WTC11 (cell line): ENCODE measurements at regions not wholly inside any gene's neighbourhood (a gene's known extent, or its start where the extent isn't known, plus 50 kb on each side); places are given as distances from the start of the nearest gene placed in this dataset.

Source experiments
- ATAC-seq: fragments of 200-7000 bp; cut with Tn5 transposase; 2 replicates; pipeline ENCODE4 v1.10.0; 2021; ENCODE audit warnings: mild to moderate bottlenecking, moderate library complexity
- CTCF ChIA-PET: fragments of 300-600 bp; sonication (Branson Sonifier 250); formaldehyde crosslinking; loops from one replicate; lab custom pipeline; 2021; ENCODE audit warnings: antibody characterized with exemption; lab: Charles Lee
- POLR2A ChIA-PET: fragments of 350-600 bp; sonication (Branson Sonifier 250); formaldehyde crosslinking; loops from one replicate; lab custom pipeline; 2021; ENCODE audit warnings: antibody characterized with exemption; lab: Charles Lee
- DNase-seq: peaks from one replicate; pipeline ENCODE4 v3.0.0; 2021; ENCODE audit warnings: low spot score
- H3K27ac Mint-ChIP-seq: 2 replicates; pipeline ENCODE4 v1.8.0; 2021; ENCODE audit warnings: mixed read lengths
- H3K27me3 Mint-ChIP-seq: 2 replicates; pipeline ENCODE4 v1.8.0; 2021; ENCODE audit warnings: low read depth, mild to moderate bottlenecking, moderate library complexity, mixed read lengths
- H3K36me3 Mint-ChIP-seq: 2 replicates; pipeline ENCODE4 v1.8.0; 2021; ENCODE audit warnings: mixed read lengths
- H3K4me1 Mint-ChIP-seq: 2 replicates; pipeline ENCODE4 v1.8.0; 2022; ENCODE audit warnings: mixed read lengths
- H3K4me3 Mint-ChIP-seq: 2 replicates; pipeline ENCODE4 v1.8.0; 2021; ENCODE audit warnings: mild to moderate bottlenecking, moderate library complexity, mixed read lengths
- H3K9me3 Mint-ChIP-seq: 2 replicates; pipeline ENCODE4 v1.8.0; 2021; ENCODE audit warnings: mixed read lengths
- GRHL2 ChIP-seq: fragments of 250-450 bp; sonication (Bioruptor Pico); IDR thresholded peaks from 2 replicates; pipeline ENCODE4 v1.8.0; 2022; ENCODE audit warnings: mild to moderate bottlenecking, moderate library complexity; ENCODE audit not compliant: insufficient replicate concordance, severe bottlenecking
- MXD4 ChIP-seq: fragments of 250-450 bp; sonication (Bioruptor Pico); IDR thresholded peaks from 2 replicates; pipeline ENCODE4 v1.8.0; 2021; ENCODE audit warnings: mild to moderate bottlenecking, moderate library complexity, borderline replicate concordance
- MYBL2 ChIP-seq: sonication (generic); formaldehyde crosslinking; IDR thresholded peaks from 2 replicates; pipeline ENCODE4 v1.8.1; 2023; ENCODE audit warnings: mild to moderate bottlenecking, moderate library complexity, missing genetic modification reagents
- NFE2L1 ChIP-seq: sonication (generic); formaldehyde crosslinking; IDR thresholded peaks from 2 replicates; pipeline ENCODE4 v1.8.1; 2023; ENCODE audit warnings: missing genetic modification reagents
- PRRX2 ChIP-seq: fragments of 250-450 bp; sonication (Bioruptor Pico); IDR thresholded peaks from 2 replicates; pipeline ENCODE4 v1.8.0; 2021; ENCODE audit warnings: mild to moderate bottlenecking
- TCF7 ChIP-seq: sonication (generic); formaldehyde crosslinking; IDR thresholded peaks from 2 replicates; pipeline ENCODE4 v1.8.0; 2022; ENCODE audit warnings: mild to moderate bottlenecking, low read depth, missing genetic modification reagents, moderate library complexity
- ZNF138 ChIP-seq: sonication (generic); formaldehyde crosslinking; conservative IDR thresholded peaks from 2 replicates; pipeline ENCODE4 v1.8.1; 2022; ENCODE audit warnings: mild to moderate bottlenecking, moderate library complexity, missing genetic modification reagents
- ZNF423 ChIP-seq: fragments of 250-450 bp; sonication (Bioruptor Pico); IDR thresholded peaks from 2 replicates; pipeline ENCODE4 v2.1.2; 2022; ENCODE audit warnings: mild to moderate bottlenecking, moderate library complexity
- TF ChIP-seq, protein P1 (sequence below): sonication (generic); formaldehyde crosslinking; IDR thresholded peaks from 2 replicates; pipeline ENCODE4 v1.8.0; 2022; ENCODE audit warnings: missing genetic modification reagents
- TF ChIP-seq, protein P2 (sequence below): sonication (generic); formaldehyde crosslinking; IDR thresholded peaks from 2 replicates; pipeline ENCODE4 v1.8.0; 2022; ENCODE audit warnings: mild to moderate bottlenecking, missing genetic modification reagents
- TF ChIP-seq, protein P3 (sequence below): fragments of 250-450 bp; sonication (Bioruptor Pico); IDR thresholded peaks from 2 replicates; pipeline ENCODE4 v2.1.2; 2022; ENCODE audit warnings: mild to moderate bottlenecking, moderate library complexity
- TF ChIP-seq, protein P4 (sequence below): fragments of 250-450 bp; sonication (Bioruptor Pico); conservative IDR thresholded peaks from 2 replicates; pipeline ENCODE4 v1.9.0; 2021; ENCODE audit warnings: mild to moderate bottlenecking
- TF ChIP-seq, protein P5 (sequence below): sonication (generic); formaldehyde crosslinking; conservative IDR thresholded peaks from 2 replicates; pipeline ENCODE4 v1.8.1; 2022; ENCODE audit warnings: mild to moderate bottlenecking, missing genetic modification reagents
- TF ChIP-seq, protein P6 (sequence below): sonication (generic); formaldehyde crosslinking; IDR thresholded peaks from 2 replicates; pipeline ENCODE4 v1.8.1; 2023; ENCODE audit warnings: mild to moderate bottlenecking, missing genetic modification reagents
- TF ChIP-seq, protein P7 (sequence below): sonication (generic); formaldehyde crosslinking; IDR thresholded peaks from 2 replicates; pipeline ENCODE4 v1.8.1; 2023; ENCODE audit warnings: mild to moderate bottlenecking, missing genetic modification reagents
- TF ChIP-seq, protein P8 (sequence below): sonication (generic); formaldehyde crosslinking; IDR thresholded peaks from 2 replicates; pipeline ENCODE4 v1.8.0; 2022; ENCODE audit warnings: mild to moderate bottlenecking, missing genetic modification reagents

DNA sequence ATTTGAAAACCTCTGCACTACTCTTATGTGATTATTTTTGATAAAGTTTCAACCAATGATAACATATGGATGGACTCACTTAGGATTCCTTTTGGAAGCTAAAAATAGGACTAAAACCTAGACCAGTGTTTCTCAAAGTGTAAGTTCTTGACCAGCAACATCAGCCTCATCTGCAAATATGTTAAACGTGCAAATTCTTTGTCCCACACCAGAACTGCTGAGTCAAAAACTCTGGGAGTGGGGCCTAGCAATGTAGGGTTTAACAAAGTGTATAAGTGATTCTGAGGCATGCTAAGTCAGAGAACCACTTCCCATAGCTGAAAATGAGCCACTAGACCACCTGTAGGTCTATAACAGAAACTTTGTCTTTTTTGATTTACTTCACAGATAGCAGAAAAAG, 1247.2 kb upstream of the PIK3C3 start (continued):
- TF ChIP-seq, protein P1, sequence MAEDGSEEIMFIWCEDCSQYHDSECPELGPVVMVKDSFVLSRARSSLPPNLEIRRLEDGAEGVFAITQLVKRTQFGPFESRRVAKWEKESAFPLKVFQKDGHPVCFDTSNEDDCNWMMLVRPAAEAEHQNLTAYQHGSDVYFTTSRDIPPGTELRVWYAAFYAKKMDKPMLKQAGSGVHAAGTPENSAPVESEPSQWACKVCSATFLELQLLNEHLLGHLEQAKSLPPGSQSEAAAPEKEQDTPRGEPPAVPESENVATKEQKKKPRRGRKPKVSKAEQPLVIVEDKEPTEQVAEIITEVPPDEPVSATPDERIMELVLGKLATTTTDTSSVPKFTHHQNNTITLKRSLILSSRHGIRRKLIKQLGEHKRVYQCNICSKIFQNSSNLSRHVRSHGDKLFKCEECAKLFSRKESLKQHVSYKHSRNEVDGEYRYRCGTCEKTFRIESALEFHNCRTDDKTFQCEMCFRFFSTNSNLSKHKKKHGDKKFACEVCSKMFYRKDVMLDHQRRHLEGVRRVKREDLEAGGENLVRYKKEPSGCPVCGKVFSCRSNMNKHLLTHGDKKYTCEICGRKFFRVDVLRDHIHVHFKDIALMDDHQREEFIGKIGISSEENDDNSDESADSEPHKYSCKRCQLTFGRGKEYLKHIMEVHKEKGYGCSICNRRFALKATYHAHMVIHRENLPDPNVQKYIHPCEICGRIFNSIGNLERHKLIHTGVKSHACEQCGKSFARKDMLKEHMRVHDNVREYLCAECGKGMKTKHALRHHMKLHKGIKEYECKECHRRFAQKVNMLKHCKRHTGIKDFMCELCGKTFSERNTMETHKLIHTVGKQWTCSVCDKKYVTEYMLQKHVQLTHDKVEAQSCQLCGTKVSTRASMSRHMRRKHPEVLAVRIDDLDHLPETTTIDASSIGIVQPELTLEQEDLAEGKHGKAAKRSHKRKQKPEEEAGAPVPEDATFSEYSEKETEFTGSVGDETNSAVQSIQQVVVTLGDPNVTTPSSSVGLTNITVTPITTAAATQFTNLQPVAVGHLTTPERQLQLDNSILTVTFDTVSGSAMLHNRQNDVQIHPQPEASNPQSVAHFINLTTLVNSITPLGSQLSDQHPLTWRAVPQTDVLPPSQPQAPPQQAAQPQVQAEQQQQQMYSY (CRISPR knock-in tag): no peak
- TF ChIP-seq, protein P2, sequence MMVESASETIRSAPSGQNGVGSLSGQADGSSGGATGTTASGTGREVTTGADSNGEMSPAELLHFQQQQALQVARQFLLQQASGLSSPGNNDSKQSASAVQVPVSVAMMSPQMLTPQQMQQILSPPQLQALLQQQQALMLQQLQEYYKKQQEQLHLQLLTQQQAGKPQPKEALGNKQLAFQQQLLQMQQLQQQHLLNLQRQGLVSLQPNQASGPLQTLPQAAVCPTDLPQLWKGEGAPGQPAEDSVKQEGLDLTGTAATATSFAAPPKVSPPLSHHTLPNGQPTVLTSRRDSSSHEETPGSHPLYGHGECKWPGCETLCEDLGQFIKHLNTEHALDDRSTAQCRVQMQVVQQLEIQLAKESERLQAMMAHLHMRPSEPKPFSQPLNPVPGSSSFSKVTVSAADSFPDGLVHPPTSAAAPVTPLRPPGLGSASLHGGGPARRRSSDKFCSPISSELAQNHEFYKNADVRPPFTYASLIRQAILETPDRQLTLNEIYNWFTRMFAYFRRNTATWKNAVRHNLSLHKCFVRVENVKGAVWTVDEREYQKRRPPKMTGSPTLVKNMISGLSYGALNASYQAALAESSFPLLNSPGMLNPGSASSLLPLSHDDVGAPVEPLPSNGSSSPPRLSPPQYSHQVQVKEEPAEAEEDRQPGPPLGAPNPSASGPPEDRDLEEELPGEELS: no peak
- TF ChIP-seq, protein P3, sequence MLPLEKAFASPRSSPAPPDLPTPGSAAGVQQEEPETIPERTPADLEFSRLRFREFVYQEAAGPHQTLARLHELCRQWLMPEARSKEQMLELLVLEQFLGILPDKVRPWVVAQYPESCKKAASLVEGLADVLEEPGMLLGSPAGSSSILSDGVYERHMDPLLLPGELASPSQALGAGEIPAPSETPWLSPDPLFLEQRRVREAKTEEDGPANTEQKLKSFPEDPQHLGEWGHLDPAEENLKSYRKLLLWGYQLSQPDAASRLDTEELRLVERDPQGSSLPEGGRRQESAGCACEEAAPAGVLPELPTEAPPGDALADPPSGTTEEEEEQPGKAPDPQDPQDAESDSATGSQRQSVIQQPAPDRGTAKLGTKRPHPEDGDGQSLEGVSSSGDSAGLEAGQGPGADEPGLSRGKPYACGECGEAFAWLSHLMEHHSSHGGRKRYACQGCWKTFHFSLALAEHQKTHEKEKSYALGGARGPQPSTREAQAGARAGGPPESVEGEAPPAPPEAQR (CRISPR knock-in tag): no peak
- TF ChIP-seq TCF7 (no peak), PRRX2 (CRISPR knock-in tag) (no peak)

DNA sequence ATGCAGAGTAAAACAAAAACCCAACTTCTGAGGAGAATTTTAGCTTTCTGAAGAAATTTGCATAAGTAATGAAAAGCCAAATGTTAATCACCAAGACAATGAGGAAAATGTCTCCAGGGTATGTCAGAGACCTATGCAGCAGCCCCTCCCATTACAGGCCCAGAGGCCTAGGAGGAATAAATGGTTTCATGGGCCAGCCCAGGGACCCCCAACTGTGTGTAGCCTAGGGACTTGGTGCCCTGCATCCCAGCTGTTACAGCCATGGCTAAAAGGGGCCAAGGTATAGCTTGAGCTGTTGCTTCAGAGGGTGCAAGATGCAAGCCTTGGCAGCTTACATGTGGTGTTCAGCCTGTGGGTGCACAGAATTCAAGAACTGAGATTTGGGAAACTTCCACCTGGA, 1256.9 kb upstream of the PIK3C3 start:
- POLR2A ChIA-PET: no interaction called here
- peaks cover 29% of the 10 kb centered on the region for H3K36me3 Mint-ChIP-seq

DNA sequence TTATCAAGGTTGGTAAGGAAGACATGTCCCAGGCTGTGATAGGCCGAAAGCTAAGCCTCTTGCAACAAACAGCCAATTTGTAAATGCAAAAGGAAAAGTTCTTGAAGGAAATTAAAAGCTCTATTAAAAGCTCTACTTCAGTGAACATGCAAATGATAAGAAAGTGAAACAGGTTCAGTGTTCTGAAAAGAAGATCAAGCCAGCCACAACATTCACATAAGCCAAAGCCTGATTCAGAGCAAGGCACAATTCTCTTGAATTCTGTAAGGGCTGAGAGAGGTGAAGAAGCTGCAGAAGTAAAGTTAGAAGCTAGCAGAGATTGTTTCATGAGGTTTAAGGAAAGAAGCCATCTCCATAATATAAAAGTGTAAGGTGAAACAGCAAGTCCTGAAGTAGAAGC, 1259.5 kb upstream of the PIK3C3 start:
- peaks cover 29% of the 10 kb centered on the region for H3K36me3 Mint-ChIP-seq
- no peaks in the 10 kb centered on the region for H3K4me1 Mint-ChIP-seq
- peaks cover 40% of the 10 kb centered on the region for H3K9me3 Mint-ChIP-seq
- DNase-seq (no peak), ATAC-seq (no peak)
- no peak overlapping the region for H3K4me3 Mint-ChIP-seq
- CTCF ChIA-PET: no interaction called here
- POLR2A ChIA-PET: no interaction called here
- no peak overlapping the region for H3K27ac Mint-ChIP-seq
- H3K27me3 Mint-ChIP-seq: no peaks in the 10 kb centered on the region
- TF ChIP-seq GRHL2 (CRISPR knock-in tag) (no peak), MYBL2 (CRISPR knock-in tag) (no peak), ZNF423 (CRISPR knock-in tag) (no peak), TCF7 (no peak)
- TF ChIP-seq, protein P2: no peak
- TF ChIP-seq, protein P4, sequence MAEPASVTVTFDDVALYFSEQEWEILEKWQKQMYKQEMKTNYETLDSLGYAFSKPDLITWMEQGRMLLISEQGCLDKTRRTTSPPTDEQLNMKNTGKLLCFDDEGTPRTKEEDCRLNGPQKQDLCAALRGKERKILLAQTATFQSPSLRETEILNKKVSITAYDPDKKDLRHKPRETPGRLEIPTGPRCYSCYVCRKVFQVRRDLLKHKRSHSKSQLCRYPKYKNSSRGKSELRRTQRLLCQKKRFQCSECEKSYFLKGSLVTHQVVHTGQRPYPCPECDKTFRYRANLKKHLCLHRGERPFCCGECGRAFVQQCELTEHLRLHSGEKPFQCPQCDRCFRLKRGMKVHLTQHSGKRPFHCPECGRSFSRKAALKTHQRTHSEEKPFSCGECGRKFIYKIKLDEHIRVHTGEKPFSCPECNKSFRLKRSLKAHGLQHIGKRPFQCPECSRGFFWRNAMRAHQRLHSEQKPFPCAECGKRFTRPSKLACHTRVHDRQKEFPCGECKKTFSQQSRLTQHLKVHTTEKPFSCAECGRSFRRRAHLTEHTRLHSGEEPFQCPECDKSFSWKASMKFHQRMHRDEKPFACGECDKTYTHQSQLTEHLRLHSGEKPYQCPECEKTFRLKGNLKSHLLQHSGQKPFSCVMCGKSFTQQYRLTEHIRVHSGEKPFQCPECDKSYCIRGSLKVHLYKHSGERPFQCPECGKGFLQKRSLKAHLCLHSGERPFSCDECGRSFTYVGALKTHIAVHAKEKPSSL (CRISPR knock-in tag): no peak
- TF ChIP-seq, protein P5, sequence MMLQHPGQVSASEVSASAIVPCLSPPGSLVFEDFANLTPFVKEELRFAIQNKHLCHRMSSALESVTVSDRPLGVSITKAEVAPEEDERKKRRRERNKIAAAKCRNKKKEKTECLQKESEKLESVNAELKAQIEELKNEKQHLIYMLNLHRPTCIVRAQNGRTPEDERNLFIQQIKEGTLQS: no peak

More for the DNA sequence above, 1256.9 kb upstream of the PIK3C3 start:
- ATAC-seq: no peak
- no peak for TF ChIP-seq NFE2L1
- TF ChIP-seq ZNF138 (CRISPR knock-in tag): no peak
- TF ChIP-seq, protein P6, sequence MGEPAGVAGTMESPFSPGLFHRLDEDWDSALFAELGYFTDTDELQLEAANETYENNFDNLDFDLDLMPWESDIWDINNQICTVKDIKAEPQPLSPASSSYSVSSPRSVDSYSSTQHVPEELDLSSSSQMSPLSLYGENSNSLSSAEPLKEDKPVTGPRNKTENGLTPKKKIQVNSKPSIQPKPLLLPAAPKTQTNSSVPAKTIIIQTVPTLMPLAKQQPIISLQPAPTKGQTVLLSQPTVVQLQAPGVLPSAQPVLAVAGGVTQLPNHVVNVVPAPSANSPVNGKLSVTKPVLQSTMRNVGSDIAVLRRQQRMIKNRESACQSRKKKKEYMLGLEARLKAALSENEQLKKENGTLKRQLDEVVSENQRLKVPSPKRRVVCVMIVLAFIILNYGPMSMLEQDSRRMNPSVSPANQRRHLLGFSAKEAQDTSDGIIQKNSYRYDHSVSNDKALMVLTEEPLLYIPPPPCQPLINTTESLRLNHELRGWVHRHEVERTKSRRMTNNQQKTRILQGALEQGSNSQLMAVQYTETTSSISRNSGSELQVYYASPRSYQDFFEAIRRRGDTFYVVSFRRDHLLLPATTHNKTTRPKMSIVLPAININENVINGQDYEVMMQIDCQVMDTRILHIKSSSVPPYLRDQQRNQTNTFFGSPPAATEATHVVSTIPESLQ: no peak
- TF ChIP-seq, protein P7, sequence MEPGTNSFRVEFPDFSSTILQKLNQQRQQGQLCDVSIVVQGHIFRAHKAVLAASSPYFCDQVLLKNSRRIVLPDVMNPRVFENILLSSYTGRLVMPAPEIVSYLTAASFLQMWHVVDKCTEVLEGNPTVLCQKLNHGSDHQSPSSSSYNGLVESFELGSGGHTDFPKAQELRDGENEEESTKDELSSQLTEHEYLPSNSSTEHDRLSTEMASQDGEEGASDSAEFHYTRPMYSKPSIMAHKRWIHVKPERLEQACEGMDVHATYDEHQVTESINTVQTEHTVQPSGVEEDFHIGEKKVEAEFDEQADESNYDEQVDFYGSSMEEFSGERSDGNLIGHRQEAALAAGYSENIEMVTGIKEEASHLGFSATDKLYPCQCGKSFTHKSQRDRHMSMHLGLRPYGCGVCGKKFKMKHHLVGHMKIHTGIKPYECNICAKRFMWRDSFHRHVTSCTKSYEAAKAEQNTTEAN (CRISPR knock-in tag): no peak
- TF ChIP-seq, protein P8, sequence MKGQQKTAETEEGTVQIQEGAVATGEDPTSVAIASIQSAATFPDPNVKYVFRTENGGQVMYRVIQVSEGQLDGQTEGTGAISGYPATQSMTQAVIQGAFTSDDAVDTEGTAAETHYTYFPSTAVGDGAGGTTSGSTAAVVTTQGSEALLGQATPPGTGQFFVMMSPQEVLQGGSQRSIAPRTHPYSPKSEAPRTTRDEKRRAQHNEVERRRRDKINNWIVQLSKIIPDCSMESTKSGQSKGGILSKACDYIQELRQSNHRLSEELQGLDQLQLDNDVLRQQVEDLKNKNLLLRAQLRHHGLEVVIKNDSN (CRISPR knock-in tag): no peak
- no peak for TF ChIP-seq MXD4 (CRISPR knock-in tag)
- Mint-ChIP-seq H3K27me3 (no peaks in the 10 kb centered on the region), H3K4me1 (no peaks in the 10 kb centered on the region), H3K27ac (no peak overlapping the region), H3K9me3 (peaks cover 58% of the 10 kb centered on the region), H3K4me3 (no peak overlapping the region)
- CTCF ChIA-PET: no interaction called here
- no peak for DNase-seq
